ENCODE measurements at regions not wholly inside any gene's neighbourhood (a gene's known extent, or its start where the extent isn't known, plus 50 kb on each side); places are given as distances from the start of the nearest gene placed in this dataset.
A peak's percentile ranks its signal among the peaks of the same experiment; 100 is the strongest.
"Not testable (repeated sequence)": the region's sequence is repeated elsewhere in the genome, so short reads cannot be mapped to it uniquely, and the experiment has no call there.

- no peak for DNase-seq
Measured at GRCh38 chr5:155116456-155117251, 103.1 kb downstream of the KIF4B start.

GRCh38 chr5:155125551-155126095 is 112.1 kb downstream of the KIF4B start:
- DNase-seq, result peak; percentile 36

- DNase-seq, result no peak
Measured at GRCh38 chr5:155126573-155126972, 113.0 kb downstream of the KIF4B start.

GRCh38 chr5:155127552-155127951 is 114.0 kb downstream of the KIF4B start:
- DNase-seq, result no peak

GRCh38 chr5:155128786-155129512 is 115.4 kb downstream of the KIF4B start:
- no peak for DNase-seq

GRCh38 chr5:155129513-155129880 is 115.9 kb downstream of the KIF4B start:
- DNase-seq, result no peak

GRCh38 chr5:155134130-155134529 is 120.6 kb downstream of the KIF4B start:
- DNase-seq, result no peak

- DNase-seq, result no peak
Measured at GRCh38 chr5:155136216-155136850, 122.8 kb downstream of the KIF4B start.

- DNase-seq, result no peak
Measured at GRCh38 chr5:155137683-155138082, 124.1 kb downstream of the KIF4B start.

- no peak for DNase-seq
Measured at GRCh38 chr5:155140646-155141045, 127.1 kb downstream of the KIF4B start.

- no peak for DNase-seq
Measured at GRCh38 chr5:155144956-155145355, 131.4 kb downstream of the KIF4B start.

GRCh38 chr5:155147222-155147621 is 133.7 kb downstream of the KIF4B start:
- no peak for DNase-seq

GRCh38 chr5:155148694-155149093 is 135.1 kb downstream of the KIF4B start:
- DNase-seq, result no peak

- DNase-seq, result no peak
Measured at GRCh38 chr5:155150012-155150411, 136.5 kb downstream of the KIF4B start.

GRCh38 chr5:155154973-155155372 is 141.4 kb downstream of the KIF4B start:
- no peak for DNase-seq

- not testable (repeated sequence) for DNase-seq
Measured at GRCh38 chr5:155163084-155163483, 149.5 kb downstream of the KIF4B start.

- no peak for DNase-seq
Measured at GRCh38 chr5:155167736-155168135, 154.2 kb downstream of the KIF4B start.

GRCh38 chr5:155181542-155181941 is 168.0 kb downstream of the KIF4B start:
- DNase-seq, result no peak

- no peak for DNase-seq
Measured at GRCh38 chr5:155189476-155189875, 175.9 kb downstream of the KIF4B start.

GRCh38 chr5:155189981-155190380 is 176.4 kb downstream of the KIF4B start:
- DNase-seq, result no peak

- no peak for DNase-seq
Measured at GRCh38 chr5:155193029-155193428, 179.5 kb downstream of the KIF4B start.

GRCh38 chr5:155193483-155194107 is 180.0 kb downstream of the KIF4B start:
- DNase-seq, result no peak
